ENCODE measurements at regions not wholly inside any gene's neighbourhood (a gene's known extent, or its start where the extent isn't known, plus 50 kb on each side); places are given as distances from the start of the nearest gene placed in this dataset.

DNA sequence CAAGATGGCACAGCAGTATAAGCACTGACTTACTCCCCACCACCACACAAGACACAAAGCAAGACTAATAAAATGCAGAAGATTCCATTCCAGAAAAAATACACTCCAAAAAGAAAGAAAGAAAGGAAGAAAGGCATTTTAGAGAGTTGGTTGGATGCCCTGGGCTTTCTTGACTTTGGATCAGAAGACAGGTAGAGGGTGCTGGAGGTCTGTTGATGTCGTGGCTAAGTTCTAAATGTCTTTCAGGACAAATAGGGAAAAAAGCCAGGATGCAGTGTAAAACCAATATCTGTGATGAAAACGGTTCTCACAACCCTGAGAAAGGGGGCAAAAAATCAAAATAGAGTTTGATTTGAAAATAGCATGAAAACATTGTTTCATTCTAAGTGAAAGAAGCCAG lies 555.2 kb upstream of the PRKX start:
- no peak for DNase-seq (ENCODE audit: low read depth, low spot score)

DNA sequence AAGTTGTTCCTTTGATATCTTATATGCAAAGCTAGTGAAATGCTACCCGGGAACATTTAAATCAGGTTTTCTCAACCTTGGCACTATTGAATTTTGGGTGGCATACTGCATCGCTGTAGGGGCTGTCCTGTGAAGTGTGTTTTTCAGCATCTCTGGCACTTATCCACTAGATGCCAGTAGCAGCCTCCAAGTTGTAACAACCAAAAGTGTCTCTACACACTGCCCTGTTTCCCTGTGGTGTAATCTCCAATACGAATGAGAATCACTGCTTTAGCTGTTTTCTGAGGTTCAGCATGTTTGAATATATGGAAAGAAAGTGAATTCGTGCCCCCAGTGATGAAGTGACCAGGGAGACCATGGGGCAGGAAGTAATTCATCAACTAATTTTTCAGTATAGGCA lies 551.6 kb upstream of the PRKX start:
- no peak for DNase-seq (ENCODE audit: low read depth, low spot score)

DNA sequence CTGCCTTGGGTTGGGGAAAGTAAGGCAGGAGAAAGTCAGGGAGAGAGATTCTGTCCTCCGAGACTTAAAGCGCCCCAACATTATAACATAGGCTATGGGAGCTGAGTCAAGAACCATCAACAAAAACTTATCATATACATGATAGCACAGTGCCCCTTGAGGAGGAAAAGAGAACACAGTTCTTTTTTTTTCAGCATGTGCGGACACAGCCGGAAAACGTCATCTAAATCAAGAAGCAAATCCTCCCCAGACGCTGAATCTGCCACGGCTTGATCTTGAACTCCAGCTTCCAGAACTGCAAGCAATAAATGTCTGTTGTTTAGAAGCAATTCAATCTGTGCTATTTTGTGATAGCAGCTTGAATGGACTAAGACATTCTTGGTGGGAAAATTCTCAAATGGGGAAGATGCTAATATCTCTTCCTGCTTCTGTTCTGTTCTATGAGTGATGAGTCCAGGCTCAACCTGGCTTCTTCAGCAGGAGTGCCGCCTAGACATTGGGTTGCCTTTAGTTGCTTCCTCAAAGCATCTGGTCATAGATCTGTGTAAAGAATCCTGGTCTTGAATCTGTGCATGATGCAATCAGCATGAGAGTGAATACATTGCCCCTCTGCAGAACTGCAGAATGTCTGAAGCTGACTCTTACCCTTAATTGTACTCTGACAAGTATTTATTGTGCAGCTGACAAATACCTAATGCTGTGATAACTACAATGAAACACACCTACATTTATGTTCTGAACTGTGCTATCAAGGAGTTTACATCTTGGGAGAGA lies 549.8 kb upstream of the PRKX start:
- peak; percentile 43 for DNase-seq (ENCODE audit: low read depth, low spot score)

DNA sequence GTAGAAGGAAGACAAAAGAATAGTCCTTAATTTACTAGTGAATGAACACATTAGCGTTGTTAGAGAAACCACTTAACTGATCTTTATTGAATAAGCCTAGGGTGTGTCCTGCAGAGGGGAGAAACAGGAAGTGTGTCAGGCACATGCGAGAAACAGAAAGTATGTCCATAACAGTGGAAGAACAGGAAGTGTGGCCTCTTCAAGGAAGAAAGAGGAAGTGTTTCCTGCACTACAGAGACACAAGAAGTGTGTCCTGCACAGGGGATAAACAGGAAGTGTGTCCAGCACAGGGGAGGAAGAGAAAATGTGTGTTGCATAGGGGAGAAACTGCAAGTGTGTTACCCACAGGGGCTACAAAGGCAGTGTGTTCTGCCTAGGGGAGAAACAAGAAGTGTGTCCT lies 539.6 kb upstream of the PRKX start:
- no peak for DNase-seq (ENCODE audit: low read depth, low spot score)

DNA sequence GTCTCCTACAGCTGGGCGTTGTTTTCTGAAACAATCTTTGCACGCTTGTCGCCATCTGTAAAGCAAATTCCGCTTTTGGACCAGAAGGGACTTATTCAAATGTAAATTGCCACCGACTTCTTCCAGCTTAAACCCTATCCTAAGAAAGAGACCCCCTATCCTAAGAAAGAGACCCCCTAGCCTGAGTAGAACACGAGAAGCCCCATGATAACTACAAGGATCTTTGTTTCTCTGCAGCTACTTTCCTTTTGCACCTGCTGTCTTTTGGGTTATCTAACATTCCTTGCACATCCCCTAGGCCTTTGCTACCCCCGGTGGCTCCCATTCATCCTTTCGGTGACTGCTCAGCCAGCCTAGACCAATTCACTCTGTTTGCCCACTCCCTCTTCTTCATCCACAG lies 536.0 kb upstream of the PRKX start:
- no peak for DNase-seq (ENCODE audit: low read depth, low spot score)

DNA sequence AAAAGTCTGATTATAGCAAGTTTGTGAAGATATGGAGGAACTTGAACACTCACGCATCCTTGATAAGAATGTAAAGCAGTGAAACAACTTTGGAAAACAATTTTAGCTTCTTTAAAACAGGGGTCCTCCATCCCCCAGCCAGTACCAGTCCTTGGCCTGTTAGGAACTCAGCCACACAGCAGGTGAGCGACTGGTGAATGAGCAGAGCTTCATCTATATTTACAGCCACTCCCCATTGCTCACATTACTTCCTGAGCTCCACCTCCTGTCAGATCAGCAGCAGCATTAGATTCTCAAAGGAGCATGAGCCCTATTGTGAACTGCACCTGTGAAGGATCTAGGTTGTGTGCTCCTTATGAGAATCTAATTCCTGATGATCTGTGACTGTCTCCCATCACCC lies 530.3 kb upstream of the PRKX start:
- no peak for DNase-seq (ENCODE audit: low read depth, low spot score)

DNA sequence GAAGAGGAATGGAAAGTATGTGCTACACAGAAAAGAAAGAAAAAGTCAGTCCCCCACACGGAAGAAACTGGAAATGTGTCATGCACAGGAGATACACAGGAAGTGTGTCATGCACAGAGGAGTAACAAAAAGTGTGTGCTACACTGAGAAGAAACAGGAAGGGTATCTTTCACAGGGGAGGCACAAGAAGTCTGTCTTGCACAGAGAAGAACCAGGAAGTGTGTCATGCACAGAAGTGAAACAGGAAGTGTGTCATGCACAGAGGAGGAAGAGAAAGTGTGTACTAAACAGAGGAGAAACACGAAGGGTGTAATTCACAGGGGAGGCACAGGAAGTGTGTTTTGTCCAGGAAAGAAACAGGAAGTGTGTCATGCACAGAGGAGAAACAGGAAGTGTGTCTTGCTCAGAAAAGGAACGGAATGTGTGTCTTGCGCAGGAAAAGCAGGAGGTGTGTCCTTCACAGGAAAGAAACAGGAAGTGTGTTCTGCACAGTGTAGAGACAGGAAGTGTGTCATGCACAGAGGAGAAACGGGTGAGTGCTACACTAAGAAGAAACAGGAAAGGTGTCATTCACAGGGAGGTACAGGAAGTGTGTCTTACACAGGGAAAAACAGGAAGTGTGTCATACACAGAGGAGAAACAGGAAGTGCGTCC lies 527.2 kb upstream of the PRKX start:
- no peak for DNase-seq (ENCODE audit: low read depth, low spot score)

DNA sequence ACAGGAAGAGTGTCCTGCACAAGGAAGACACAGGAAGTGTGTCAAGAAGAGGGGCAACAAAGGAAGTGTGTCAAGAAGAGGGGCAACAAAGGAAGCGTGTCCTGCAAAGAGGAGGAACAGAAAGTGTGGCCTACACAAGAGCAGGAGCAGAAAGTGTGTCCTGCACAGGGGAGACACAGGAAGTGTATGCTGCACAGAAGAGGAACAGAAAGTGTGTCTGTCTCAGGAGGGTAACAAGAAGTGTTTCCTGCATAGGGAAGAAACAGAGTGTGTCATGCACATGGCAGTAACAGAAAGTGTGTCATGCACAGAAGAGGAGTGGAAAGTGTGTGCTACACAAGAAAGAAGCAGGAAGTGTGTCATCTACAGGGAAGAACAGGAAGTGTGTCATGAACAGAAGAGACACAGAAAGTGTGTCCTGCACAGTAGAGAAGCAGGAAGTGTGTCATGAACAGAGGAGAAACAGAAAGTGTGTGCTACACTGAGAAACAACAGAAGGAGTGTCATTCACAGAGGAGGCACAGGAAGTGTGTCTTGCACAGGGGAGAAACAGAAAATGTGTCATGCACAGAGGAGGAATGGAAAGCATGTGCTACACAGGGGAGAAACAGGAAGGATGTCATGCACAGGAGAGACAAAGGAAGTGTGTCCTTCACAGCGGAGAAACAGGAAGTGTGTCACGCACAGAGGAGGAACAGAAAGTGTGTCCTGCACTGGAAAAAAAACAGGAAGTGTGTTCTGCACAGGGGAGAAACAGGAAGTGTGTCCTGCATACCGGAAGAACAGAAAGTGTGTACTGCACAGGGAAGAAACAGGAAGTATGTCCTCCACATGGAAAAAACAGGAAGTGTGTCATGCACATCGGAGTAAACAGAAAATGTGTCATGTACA lies 526.4 kb upstream of the PRKX start:
- DNase-seq (ENCODE audit: low read depth, low spot score) = no peak

DNA sequence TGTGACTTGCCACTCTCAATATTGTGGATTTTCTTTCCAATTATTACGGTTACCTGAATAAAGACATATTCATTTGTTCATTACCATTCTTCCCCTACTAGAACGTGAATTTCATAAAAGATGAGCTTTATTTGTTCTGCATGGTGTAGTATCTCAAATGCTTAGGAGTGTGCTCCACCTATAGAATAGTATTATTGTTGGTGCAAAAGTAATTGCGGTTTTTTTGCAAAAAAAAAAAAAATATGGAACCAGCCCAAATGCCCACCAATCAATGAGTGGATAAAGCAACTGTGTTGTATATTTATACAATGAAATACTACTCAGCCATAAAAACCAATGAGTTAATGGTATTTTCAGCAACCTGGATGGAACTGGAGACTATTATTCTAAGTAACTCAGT lies 525.5 kb upstream of the PRKX start:
- no peak for DNase-seq (ENCODE audit: low read depth, low spot score)

DNA sequence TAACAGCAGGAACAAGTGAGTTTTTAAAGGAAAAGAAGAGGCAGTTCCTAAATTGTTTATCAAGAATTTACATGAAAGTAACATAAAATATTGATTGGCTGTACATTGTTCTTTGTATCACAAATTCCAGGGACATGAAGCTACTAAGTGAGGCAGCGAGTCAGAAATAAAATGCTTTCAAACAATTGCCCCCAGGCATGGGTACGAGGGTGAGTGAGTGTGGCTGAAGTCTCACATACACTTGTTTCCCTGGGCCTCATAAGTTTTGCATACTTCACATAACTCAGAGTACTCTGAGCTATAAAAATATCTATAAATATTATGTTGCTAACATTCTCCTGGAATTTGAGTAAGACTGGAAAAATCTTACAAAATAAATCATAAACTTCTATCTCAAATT lies 511.6 kb upstream of the PRKX start:
- no peak for DNase-seq (ENCODE audit: low read depth, low spot score)

DNA sequence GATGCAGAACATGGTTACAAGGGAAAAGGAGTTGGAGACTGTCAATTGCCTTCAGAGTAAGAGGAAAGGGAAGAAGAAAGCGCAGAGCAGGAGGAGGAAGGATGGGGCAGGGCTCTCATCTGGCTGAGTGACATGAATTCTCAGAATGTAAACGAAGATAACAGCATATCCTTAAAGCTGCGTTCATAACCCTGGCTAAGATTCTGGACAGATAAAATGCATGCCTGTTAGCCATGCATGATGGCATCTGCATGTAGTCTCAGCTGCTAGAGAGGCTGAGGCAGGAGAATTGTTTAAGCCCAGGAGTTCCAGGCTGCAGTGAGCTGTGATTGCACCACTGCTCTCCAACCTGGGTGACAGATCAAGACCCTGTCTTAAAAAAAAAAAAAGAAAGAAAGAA lies 493.5 kb upstream of the PRKX start:
- DNase-seq (ENCODE audit: low read depth, low spot score) = no peak

DNA sequence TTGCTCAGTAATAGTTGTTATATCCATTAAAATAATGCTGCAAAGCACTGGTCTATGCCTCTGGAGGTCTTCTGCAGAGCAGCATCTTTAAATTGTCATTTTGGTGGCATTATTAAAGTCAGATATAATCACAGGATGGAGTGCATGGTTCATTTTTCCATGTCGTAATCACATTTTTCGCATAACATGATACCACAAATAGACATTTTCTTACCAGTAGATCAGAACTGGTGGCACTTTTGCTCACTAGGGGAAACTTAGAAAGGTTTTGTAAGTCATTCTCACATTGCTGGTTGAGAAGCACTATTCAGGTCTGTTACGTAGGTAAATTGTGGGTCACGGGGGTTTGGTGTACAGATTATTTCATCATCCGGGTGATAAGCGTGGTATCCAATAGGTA lies 484.5 kb upstream of the PRKX start:
- DNase-seq (ENCODE audit: low read depth, low spot score) = no peak

DNA sequence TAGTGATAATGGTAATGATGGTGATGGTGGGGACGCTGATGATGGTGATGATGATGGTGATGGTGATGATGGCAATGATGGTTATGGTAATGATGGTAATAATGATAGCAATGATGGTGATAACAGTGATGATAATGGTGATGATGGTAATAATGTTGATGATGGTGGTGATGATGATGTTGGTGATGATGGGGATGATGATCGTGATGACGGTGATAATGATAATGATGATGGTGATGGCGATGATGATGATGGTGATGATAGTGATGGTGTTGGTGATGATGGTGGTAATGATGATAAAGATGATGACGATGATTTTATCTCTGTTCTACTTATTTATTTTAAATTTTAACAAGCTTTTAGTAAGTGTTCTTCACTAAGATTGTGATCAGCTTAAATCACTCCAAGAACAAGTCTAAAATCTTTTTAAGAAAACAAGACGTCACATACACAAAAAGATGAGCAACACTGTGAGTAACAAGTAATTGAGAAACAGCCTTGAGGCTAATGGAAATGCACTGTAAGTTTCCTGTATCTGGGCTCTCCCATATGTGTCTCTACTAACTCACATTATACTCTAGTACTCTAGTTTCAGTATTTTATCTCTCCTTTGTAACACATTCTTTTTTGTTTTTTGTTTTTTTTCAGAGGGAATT lies 480.2 kb upstream of the PRKX start:
- no peak for DNase-seq (ENCODE audit: low read depth, low spot score)

DNA sequence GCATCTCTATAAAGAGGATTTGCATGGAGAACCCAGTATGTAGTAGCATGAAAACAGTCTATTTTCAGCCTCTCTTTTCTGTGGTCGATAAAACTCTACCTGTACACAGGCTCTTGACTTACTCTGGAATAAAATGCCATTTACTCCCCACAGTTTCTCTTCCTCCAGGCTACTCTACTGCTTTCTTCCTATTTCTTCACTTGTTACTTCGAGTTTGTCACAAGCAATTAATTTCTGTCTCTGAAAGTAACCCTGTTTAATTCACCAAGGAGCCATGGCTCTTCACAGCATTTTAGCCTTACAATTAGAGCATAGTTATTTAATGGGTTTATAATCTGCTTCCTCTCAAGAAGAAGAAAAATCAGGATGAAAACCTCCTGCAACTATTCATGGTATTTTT lies 472.9 kb upstream of the PRKX start:
- no peak for DNase-seq (ENCODE audit: low read depth, low spot score)

DNA sequence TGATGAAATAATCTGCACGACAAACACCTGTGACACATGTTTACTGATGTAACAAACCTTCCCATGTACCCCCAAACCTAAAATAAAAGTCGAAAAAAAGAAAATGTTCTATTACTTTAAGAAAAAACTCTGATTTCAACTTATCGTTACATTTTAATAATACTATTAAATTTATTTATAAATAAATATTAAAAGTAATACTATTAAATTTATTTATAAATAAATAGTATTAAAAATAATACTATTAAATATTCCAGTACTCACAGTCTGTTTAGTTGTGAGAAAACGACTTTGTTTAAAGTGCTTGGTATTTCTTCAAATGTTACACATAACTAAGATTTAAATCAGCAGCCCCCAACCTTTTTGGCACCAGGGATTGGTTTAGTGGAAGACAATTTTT lies 471.6 kb upstream of the PRKX start:
- DNase-seq (ENCODE audit: low read depth, low spot score) = no peak

DNA sequence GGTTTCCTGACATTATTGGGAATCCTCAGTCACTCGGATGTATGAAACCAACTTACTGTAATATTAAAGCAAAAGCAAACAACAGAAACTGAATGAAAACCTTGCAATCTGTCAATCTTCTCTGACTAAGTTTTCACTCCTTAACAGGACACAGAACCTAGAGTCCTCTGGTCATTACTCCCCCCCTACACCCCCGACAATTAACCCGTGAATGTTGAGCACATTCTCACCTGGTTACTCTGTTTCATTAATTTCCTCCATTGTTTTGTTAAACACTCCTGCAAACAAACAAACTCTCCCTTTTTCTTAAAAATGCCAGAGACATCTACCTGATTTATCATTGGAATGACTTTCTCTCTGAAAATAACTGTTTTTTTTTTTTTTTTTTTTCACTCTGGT lies 469.0 kb upstream of the PRKX start:
- no peak for DNase-seq (ENCODE audit: low read depth, low spot score)

DNA sequence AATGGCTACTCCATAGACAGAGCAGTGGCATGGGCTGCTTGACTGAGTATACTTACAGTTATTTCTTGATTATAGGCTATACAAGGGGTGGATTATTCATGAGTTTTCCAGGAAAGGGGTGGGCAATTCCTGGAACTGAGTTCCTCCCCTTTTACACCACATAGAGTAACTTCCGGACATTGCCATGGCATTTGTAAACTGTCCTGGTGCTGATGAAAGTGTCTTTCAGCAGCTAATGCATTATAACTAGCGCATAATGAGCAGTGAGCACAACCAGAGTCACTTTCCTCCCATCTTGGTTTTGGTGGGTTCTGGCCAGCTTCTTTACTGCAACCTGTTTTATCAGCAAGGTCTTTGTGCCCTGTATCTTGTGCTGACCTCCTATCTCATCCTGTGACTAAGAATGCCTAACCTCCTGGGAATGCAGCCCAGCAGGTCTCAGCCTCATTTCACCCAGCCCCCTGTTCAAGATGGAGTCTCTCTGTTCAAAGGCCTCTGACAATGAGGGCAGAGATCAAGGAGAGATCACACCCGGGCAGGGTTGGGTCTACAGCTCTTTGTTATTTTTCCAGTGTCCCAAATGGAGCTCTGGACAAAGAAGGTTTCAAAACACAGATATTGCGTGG lies 468.4 kb upstream of the PRKX start:
- DNase-seq (ENCODE audit: low read depth, low spot score) = peak; percentile 74

DNA sequence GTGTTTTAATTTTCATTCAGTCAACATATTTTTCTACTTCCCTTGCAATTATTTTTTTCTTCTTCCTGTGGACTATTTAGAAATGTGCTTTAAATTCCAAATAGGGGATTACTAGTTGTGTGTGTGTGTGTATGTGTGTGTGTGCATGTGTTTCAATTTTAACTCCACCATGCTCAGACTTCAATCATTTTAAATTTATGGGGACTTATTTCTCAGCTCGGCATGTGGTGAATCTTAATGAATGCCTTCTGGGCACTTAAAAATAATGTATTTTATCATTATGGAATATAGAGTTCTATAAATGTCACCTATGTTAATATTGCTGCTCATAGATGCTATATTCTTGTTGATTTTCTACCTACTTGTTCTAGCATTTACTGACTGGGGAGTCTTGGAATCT lies 465.6 kb upstream of the PRKX start:
- DNase-seq (ENCODE audit: low read depth, low spot score) = no peak

DNA sequence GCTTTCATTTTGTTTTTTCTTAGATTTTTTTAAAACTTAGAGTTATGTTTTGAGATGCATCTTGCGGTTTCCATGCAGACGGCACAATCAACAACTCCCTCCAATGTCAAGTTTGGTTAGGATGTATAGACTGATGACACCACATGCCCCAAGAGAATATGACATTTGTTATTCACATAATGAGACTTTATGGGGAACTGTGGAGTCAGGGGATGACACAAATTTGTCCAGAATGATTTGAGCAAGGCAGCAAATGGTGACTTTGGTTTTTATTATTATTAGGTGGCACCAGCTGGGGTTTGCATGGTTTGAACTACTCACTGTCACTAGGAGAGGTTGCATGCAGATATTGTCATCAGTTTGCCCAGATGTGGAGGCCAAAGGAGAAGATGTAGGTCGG lies 461.8 kb upstream of the PRKX start:
- DNase-seq (ENCODE audit: low read depth, low spot score) = no peak

DNA sequence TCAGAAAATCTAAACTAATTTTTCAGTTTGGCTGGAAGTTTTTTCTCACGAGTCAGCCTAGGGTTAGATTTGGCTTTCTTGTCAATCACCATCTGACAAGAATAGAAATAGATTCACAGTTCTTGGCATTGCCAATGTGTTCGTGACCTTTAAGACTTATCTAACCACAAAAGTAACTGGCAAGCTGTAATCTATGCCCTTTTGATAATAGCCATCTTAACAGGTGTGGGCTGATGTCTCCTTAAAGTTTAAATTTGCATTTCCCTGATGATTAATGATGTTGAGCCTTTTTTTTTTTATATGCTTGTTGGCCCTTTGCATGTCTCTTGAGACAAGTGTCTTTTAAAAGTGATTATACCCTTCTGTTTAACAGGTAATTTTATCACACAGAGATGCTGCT lies 460.3 kb upstream of the PRKX start:
- no peak for DNase-seq (ENCODE audit: low read depth, low spot score)

DNA sequence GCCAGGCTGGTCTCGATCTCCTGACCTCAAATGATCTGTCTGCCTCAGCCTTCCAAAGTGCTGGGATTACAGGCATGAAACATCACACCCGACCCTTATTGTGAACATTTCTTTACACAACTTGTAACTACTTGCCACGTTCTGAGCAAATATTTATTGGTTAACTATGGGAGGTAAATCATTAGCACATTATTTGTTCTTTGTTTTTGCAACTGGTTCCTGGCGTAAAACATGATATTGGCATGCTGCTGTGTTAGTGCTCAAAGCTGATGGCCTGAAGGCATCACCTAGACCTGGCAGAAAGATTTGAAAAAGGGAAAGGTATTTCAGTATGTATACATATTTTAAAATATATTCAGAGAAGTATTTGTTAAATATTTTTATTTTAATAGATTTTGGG lies 438.3 kb upstream of the PRKX start:
- DNase-seq (ENCODE audit: low read depth, low spot score) = no peak

DNA sequence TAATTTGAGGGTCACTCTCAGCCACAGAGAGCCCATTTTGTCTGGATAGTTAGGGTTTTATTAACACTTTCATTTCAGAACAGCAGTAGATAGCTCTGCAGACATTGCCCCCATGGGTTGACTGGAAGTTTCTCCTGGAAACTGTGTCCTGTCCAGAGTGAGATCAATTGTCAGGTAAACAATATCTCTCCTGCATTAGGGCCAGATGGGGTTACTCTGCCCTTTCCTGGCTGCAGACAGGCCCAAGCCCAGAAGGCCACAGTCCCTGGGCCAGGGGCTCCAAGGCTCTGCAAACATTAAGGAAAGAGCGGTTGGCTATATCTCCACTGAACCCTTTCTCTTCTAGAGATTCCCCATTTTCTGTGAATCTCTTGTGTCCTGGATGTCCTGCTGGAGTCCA lies 436.8 kb upstream of the PRKX start:
- DNase-seq (ENCODE audit: low read depth, low spot score) = no peak
